HG02588 (cell line): ENCODE measurements at regions not wholly inside any gene's neighbourhood (a gene's known extent, or its start where the extent isn't known, plus 50 kb on each side); places are given as distances from the start of the nearest gene placed in this dataset.
"Not testable (repeated sequence)": the region's sequence is repeated elsewhere in the genome, so short reads cannot be mapped to it uniquely, and the experiment has no call there.

ENCODE experiments used
- ATAC-seq: cut with Tn5 transposase; IDR thresholded peaks from one replicate; pipeline ENCODE4 v1.9.1; 2021; ENCODE audit warnings: mild to moderate bottlenecking, moderate library complexity; ENCODE audit not compliant: unreplicated experiment

- ATAC-seq, result not testable (repeated sequence)
Measured at GRCh38 chr12:17116538-17116937, 510.6 kb upstream of the LMO3 start.

DNA sequence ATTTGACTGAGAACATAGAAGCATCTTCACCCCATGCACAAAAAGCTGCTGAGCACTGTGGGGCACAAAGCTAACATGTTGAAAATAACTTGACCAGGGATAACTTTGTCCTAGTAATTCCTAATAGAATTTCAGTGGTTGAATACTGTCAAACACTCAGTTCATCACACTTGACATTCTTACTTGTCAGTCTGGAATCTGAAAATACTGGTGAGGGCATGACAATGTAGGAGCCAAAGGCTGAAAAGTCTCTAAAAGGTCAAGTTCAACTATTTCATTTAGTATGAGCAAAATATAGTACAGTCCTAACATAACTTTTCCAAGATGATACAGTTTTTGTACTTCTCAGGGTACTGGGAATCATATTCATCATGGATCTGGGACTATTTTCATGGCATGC is 504.4 kb upstream of the LMO3 start:
- ATAC-seq, result no peak

DNA sequence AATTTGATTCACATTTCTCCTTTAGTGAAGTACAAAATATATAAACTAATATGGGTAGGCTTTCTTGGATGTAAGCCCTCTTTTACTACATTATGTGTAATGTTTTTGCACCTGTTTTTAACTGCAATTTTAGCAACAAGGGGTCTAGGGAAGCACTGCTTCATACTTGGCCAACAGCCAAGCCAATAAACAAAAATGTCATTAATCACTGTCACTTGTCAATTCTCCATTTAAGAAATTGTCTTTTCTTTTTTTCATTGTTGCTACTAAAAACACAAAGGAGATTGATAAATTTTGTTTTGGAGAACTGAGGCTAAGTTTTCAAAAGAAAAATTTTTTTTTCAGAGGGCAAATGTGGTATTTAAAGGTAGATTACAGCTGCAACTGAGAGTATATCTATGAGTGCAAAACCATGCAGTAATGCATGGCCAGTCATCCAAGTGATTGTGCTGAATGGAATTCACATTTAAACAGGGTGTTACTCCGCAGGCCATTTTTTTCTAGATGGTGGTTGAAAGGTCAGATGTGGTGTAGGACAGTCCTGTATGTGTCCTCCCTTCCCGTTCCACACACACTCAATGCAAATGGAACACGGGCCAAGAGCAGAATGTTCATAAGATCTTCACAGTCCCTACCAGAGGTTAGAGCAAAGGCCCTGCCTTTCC is 503.0 kb upstream of the LMO3 start:
- no peak for ATAC-seq

DNA sequence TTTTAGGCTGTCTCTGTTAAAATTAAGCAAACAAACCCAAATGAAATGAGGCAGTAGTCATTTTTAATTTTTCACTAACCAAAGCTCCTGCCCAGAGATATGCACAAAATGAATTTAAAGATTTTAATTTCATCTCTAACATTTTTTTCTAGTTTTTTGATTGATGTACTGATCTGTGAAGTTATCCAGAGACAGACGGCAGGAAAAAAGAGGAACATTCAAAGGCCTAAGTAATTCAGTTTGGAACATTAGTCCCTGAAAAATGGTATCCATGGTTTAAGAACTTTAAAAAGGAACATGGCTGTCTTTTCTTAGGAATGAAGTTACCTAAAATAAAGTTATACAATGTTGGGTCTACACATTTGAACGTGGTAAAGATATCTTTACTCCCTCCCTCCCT is 498.8 kb upstream of the LMO3 start:
- no peak for ATAC-seq

DNA sequence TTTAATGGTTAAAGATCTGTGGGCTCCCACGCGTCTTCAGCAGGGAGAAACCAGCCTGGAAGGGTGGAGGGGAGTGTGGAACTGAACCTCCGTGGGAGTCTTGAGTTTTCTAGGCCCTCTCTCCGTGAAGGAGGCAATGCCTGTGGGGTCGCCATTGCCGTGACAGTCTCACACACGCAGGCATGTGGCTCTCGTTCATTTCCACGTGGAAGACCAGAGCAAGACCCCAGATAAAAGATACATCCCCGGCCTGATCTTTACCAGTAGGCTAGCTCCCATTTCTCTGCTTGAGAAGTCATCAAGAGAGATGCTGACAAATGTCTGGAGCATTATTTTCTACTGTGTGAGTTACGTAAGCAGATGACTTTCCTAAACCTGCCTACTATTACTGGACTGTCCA is 491.7 kb upstream of the LMO3 start:
- no peak for ATAC-seq

DNA sequence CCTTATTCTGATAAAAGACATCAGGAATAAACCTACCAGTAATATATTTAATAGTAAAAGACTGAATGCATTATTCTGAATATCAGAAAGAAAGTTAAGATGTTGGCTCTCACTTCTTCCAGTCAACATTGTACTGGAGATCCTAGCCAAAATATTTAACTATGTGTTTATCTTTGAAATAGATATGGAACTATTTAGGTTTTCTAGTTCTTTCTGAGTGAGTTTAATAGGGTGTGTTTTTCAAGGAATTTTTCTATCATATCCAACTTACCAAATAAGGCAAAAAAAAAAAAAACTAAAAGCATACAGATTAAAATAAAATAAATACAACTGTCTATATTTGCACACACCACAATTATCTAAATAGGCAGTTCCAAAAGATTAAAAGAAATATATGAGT is 478.9 kb upstream of the LMO3 start:
- no peak for ATAC-seq

GRCh38 chr12:17079251-17079909 is 473.4 kb upstream of the LMO3 start:
- ATAC-seq, result no peak

GRCh38 chr12:17077594-17077993 is 471.6 kb upstream of the LMO3 start:
- ATAC-seq, result no peak

- ATAC-seq, result no peak
Measured at GRCh38 chr12:17076811-17077210, 470.8 kb upstream of the LMO3 start.

DNA sequence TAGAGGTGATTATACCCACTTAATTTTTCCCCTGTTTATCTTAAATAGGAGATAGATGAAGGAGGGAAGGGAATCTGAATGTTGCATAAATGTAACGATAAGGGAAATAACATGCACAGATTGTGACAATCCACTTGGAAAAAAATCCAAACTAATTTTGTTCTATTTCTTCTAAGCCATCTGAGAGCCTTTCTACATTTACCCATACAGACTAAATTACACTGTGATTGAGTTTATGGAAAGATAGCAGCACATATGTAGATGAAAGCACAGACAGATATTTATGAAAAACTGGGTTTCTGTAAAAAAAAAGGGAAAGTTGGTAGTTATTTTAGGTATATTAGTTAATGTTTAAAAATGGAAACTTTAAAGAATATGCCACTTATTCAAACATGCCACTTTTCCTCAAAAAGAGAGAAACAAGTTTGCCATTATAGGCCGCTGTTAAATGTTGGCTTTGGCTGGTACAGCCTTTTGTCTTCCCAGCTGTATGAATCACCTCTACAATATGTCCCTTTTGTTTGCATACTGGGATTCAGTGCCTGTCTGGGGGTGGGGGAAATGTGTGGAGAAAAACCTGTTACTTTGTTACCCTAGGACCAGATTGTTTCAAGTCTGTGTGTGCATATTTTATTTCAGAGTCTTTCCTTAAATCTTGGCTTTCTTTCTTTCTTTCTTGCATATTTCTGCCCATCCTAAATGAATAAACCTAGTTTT is 470.2 kb upstream of the LMO3 start:
- no peak for ATAC-seq

DNA sequence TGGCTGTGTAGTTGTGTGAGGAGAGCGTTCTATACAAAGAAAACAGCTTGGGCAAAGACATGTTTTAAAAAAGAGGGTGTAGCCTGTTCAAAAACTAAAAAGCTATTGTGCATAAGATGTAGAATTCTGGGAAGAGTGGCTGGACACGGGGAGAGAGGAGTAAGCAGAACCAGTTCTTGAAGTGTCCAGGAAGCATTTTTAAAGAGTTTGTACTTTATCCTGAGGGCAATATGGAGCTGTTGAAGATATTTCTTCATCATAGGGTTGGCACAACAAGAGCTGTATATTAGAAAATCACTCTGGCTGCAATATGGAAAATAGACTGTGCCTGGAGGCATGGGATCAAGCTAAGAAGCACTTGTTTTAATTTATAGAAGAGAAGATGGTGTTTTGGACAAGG is 458.9 kb upstream of the LMO3 start:
- ATAC-seq, result no peak

DNA sequence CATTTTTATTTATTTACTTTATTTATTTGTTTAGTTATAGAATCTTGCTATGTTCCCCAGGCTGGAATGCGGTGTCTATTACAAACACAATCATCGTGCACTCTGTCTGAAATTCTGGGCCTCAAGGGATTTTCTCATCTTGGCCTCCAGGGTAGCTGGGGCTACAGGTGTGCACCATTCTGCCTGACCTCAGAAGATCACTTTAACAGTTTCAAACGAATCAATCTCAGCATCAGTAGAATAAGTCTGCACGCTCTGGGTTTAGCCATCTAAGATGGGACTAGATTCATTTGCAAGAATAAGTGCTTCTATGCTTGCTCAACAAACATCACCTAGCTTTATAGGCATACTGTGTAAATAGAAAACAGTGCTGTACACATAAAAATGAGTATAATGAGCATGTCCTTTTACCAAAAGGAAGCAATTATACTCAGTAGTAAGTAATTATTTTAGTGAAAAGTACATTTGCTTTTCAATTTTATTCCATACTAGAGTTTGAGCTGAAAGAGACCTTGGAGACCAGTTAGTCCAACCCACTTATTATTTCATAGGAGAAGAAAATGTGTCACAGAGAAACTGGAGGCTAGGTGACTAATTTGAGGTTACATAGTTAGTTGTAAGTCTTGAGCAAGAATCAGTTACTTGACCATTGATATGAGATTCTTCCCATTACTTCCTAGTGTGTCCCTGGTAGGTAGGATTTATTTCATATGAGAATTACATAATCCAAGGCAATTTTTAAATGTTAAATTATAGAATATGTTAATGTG is 456.5 kb upstream of the LMO3 start:
- ATAC-seq, result no peak

GRCh38 chr12:17060260-17060659 is 454.3 kb upstream of the LMO3 start:
- no peak for ATAC-seq

GRCh38 chr12:17056546-17056945 is 450.6 kb upstream of the LMO3 start:
- ATAC-seq, result no peak

- no peak for ATAC-seq
Measured at GRCh38 chr12:17038923-17039322, 433.0 kb upstream of the LMO3 start.

- no peak for ATAC-seq
Measured at GRCh38 chr12:17035372-17035771, 429.4 kb upstream of the LMO3 start.

DNA sequence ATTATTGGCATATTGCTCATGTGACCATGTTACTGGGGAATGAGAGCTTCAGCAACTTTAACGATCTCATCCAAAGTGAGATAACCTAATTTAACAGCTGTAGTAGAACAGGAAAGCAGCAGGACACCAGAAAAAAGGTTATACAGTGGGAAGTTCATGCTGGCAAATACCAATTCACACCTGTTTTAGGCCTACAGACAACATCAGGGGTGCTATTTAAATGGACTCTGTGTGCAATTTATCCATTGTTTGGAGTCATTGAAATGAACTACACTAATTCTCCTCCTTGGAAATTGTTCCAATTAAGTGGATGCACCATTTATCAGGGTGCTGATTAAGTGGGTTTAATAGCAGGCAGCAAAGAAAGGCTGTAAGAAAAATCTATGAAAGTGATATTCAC is 424.4 kb upstream of the LMO3 start:
- ATAC-seq, result no peak

GRCh38 chr12:17028348-17028747 is 422.4 kb upstream of the LMO3 start:
- ATAC-seq, result no peak

- ATAC-seq, result not testable (repeated sequence)
Measured at GRCh38 chr12:17025424-17025823, 419.5 kb upstream of the LMO3 start.

DNA sequence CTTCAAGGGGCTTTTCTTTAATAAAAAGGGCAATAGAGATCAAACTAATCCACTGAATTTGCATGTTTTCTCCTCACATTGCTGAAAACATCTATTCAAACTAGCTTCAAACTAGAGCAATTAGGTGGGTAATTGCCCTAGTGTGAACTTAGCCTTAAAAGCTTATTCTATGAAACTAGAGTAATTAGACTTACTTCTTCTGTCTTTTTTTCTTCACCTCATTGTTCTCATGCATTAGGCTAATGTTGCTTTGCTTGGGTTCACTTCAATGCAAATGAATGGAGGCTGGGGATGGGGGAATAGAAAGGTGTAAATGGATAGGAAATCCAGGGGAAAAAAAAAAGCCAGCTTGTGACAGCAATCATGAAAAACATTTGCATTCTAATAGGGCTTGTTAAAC is 414.8 kb upstream of the LMO3 start:
- ATAC-seq, result no peak

DNA sequence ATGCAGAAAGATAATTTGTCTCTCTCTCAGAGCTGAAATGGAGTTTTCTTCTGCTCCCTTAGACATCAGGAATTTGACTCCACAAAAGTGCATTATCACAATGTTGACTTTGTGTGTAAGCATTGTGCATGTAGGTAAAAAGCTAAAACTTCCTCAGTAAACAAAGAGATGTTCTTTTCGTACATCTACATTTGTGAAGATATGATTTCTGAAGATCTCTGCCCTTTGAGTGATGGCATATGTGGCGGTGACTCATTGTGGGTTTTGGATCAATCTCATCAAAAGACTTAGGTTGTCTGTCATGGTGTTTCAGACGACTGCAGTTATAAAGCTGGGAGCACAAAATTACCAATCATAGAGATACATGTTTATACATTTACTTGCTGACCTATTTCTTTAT is 411.4 kb upstream of the LMO3 start:
- ATAC-seq, result no peak
